HG02759 (cell line): ENCODE measurements at regions not wholly inside any gene's neighbourhood (a gene's known extent, or its start where the extent isn't known, plus 50 kb on each side); places are given as distances from the start of the nearest gene placed in this dataset.
A peak's percentile ranks its signal among the peaks of the same experiment; 100 is the strongest.

Experiments used
- ATAC-seq: cut with Tn5 transposase; IDR thresholded peaks from one replicate; pipeline ENCODE4 v1.9.1; 2021; ENCODE audit warnings: mild to moderate bottlenecking, moderate library complexity; ENCODE audit not compliant: unreplicated experiment

DNA sequence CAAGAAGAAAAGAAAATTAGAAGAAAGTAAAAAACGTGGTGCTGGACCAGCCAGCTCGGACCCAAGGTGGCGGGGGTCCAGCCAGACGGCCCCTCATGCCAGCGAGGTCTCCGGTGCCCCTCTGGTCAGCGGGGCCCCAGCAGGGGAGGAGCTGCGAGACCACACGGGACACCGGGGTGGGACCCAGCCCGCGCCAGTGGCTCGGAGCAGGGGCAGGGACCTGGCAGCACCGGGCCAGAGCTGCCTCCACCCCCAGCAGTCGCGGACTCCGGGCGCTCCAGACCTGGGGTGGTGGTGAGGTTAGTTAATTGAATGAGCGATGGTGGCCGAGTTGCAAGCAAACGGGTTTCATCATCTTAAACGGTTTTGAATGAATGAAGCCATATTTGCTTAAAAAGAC lies 289.9 kb upstream of the MC4R start:
- ATAC-seq = no peak

DNA sequence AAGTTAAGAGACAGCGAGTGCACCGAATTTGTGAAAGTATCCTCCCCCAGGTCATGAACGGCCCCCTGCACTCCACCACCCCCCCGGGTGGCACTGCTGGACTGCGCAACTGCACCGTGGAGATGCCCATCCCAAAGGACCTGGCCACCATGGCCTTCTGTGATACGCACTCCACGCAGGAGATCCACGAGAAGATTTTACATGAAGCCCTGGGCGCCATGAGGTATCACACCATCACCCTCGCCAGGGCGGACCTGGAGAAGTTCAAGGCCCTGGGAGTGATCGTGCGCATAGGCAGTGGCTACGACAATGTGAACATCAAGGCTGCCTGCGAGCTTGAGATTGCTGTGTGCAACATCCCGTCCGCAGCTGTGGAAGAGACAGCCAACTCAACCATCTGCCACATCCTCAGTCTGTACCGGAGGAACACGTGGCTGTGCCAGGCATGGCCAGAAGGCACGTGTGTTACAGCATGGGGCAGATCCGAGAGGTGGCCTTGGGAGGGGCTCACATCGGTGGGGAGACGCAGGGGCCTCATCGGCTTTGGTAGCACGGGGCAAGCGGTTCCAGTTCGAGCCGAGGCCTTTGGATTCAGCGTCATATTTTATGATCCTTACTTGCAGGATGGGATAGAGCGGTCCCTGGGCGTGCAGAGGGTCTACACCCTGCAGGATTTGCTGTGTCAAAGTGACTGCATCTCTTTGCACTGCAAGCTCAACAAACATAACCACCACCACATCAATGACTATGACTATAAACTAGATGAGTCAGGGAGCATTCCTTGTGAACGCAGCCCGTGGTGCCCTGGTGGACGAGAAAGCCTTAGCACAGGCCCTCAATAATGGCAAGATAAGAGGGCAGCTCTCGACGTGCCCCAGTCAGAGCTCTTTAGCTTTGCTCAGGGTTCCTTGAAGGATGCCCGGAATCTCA lies 290.8 kb upstream of the MC4R start:
- ATAC-seq = no peak

DNA sequence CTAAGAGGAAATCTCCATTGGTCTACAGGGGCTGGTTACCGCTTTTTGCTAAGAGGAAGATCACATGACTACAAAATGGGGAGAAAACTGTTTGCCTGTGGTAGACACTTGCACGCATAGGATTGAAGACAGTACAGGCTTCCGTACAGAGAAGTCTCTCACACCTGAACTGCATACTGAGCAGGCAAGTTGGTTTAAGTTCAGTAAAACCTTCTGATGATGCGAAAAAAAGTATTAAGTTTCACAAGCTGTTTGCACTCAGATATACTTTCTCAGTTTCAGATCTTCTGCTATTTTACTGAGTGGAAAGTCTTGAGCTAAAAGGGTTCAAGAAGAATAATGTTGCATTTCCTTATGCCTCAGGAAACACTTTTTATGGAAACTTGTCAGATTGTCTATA lies 292.2 kb upstream of the MC4R start:
- ATAC-seq = peak; percentile 57

DNA sequence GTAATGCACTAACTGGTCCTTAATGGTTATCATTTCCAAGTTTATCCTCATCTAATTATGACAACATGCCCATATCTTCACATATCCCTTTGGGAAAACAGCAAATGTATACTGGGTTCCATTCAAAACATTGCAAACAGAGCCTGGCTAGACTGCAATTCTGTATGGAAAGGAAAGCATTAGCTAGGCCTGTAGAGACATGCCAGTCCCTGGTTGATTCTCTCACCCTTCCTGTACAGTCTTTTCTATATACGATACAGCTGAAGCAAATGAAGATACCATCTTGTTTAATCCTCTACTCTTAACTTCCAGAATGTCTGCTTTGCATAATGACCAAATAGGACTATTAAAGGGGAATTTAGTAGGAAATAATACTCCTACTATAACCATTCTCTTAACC lies 294.4 kb upstream of the MC4R start:
- ATAC-seq = no peak

DNA sequence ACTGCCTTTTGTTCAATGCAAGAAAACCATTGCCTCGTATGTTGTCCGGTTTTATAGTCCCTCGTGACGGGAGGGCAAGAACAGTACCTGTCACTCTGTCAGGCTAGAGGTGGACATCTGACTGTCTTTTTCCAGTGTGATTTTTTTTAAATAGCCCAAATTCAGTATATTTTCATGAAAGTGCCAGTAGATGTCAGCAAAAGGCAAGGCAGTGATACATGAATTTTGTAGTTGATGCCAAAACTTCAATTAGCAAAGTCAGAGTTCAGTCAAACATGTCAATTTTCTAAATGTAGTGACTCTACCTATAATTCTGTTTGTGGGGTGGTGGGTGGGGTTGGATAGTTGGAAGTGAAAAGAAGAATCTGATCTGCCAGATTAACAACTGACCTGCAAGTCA lies 296.0 kb upstream of the MC4R start:
- ATAC-seq = no peak

DNA sequence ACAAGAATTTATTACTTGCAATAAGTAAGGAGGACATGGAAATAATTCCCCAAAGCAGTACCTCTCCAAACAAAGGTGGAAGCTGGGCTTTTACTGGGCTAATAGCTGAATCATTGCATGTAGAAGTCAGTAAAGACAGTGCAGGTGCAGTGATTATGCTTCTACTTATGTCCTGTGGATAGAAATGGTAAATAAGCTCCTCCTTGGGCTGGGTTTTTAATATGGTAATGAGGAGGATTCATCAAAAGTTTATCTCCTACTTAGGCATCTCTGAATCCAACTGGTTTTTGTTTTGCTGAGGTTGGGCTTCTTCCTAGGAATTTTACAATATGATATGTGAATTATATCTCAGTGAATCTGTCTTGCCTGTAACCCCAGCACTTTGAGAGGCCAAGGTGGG lies 297.4 kb upstream of the MC4R start:
- no peak for ATAC-seq

DNA sequence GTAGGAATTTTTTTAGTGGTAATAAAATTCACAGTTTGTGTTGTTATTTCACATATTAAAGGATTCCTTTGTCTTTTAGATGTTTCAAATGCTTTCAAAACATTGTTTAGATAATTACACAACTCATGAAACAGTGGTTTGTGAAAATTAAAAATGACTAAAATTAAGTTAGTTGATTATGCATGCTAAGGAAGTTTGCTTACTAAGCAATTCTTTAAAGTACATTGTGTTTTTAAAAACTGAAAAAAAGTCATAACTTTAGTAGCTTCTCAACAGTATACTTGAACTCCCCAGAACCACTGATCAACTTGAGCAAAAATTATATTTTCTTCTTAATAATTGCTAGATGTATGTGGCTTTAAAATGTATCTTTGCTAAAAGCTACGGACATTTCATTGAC lies 298.4 kb upstream of the MC4R start:
- no peak for ATAC-seq

DNA sequence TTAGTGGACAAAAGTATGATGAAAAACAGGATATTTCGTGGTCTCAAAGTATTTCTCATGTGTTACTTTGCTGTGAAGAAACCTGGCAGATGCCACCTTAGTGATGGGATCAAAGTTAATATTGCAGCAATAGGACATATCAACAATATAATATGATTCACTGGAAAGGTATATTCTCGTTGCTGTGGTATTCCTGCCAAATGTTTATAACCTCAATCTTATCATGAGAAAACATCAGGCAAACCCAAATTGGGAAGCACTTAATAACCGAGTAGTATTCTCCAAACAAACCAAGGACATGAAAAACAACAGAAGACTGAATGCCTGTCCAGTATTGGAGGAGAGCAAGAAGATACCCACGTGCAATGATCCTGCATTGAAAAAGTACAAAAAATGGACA lies 302.6 kb upstream of the MC4R start:
- ATAC-seq = no peak

DNA sequence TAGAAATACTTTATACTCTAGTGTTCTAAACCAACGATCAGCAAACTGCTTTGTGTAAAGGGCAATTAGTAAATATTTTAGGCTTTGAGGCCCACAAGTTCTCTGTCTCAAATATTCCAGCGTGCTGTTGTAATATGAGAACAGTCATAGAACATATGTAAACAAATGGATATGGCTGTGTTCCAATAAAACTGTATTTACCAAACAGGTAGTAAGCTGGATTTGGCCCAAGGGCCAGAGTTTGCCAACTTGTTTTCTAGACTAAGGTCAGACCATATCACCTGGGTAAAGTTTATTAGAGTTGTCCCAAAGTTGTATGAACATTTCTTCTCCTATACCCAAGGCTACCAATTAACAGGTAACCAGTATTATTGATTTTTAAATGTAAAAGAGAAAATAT lies 303.2 kb upstream of the MC4R start:
- no peak for ATAC-seq

DNA sequence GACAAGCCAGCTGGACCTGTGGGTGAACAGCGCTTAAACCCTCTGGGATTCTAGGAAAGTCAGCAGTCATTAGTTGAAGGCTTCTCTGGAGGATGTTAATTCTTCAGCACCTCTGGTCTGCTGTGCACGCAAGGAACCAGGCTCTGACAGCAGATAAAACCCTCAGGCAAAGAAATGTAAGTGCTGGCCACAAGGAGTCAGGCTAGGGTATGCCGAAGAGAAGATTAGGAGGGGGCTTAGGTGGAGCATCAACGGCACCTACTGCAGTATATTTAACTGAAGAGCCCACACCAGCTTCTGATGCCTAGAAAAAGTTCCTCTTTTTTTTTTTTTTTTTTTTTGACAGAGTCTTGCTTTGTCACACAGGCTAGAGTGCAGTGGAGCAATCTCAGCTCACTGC lies 304.2 kb upstream of the MC4R start:
- ATAC-seq = no peak

DNA sequence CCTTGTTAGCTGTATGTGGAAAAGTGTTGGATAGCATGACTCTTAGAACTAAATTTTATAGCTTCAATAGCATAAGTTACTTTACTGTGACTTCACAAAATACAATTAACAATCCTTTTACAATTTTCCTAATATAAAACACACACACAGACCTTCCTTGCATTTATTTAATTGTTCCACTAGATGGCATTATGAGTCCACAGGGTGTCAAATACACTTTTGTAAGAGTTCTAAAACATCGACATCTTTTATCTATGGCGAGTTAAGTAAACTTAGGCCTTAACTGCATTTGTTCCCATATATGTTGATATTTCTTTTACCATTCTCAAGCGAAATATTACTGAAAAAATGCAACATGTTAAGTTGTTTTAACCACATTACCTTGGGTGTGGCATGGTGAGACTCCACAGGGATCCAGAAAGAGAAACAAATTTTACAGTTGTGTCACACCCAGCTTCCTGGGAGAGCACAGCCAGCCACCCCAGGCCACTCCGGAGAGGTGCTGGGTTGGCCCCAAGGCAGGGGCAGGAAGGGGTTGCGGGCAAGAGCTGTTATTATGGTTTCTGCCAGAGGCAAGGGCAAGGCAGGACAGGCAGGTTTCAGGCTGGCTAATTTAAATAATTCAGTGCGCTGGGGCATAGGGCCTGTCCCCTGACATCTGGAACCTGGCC lies 312.4 kb upstream of the MC4R start:
- no peak for ATAC-seq

DNA sequence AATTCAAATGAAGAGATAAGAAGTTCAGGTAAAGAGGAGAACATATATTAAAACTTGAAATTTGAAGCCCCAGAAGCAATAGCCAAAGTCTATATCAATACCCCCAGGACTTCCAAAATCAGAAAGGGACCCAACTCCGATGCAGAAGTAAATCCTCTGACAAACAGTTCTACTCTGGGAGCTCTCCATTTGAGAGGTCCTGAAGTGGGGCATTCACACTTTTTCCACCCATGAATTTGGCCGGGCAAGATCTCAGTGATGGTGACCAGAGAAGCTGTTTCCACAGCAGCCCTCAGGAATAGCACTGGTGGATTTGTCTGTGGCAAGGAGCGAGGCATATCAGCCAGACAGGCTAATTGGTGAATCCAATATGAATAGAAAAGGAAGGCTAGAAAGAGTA lies 313.6 kb upstream of the MC4R start:
- ATAC-seq = no peak

DNA sequence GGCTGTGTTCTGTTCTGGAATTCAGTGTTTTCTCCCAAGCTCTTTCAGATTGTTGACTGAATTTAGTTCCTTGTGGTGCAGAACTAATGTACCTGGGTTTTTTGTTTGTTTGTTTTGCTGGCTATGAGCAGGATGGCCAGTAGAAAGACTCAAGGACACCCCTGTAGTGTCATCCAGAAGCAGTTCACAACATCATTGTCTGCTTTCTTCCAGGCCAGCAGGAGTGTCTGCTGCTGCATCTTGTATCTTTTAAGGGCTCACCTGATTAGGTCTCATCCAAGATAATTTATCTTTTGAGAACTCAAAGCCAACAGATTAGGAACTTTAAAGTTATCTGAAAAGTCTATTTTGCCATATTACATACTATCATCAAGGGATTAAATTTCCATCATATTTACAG lies 318.5 kb upstream of the MC4R start:
- no peak for ATAC-seq

DNA sequence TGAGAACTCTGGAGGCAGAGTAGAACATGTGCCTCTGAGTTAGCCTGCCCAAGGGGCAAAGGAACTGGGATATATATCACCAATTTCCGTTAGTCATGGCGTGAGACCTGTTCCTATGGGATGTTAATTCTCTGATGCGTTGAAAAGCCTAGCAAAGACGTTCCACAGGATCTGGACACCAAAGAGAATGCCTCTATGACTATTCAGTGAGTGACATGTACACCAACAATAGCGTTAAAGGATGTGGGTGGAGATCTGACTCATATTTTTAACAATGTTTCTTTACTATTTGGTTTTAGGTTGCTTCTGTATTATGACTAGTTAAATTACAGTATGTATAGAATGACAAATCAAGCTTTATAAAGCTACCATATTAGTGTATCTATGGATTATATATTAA lies 320.9 kb upstream of the MC4R start:
- ATAC-seq = no peak

DNA sequence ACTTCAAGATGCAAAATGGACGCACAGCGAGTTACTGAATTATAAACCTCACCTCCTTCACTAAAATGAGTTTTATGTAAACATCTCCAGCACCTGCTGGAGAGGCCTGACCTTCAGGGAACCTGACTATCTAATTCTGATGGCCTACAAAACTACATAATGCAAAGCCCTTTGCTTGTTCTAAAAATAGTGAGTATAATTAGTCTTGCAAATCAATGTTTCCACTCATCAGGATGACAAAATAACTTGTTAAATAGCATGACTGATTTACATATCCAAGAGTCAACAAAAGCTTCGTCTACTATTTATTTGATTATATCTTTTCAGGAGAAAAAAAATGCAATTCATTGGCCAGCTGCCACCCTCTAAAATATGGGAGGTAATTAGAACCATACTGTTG lies 326.3 kb upstream of the MC4R start:
- no peak for ATAC-seq

DNA sequence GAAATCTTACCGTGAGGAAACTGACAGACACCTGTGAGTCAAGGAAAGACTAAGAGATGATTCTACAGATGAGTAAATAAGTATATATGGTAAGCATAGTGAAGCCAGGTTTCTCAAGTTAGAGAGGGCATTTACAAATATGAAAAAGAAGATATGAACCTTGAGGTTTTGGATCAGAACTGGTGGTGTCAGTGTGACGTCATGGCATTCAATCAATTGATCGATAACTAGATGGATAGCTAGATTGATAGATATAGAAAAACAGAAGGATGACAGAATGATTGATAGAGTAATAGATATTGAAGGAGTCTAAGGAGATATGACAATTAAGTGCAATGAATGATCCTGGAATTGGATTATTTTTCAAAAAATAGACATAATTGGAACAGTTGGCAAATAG lies 350.2 kb upstream of the MC4R start:
- ATAC-seq = no peak

DNA sequence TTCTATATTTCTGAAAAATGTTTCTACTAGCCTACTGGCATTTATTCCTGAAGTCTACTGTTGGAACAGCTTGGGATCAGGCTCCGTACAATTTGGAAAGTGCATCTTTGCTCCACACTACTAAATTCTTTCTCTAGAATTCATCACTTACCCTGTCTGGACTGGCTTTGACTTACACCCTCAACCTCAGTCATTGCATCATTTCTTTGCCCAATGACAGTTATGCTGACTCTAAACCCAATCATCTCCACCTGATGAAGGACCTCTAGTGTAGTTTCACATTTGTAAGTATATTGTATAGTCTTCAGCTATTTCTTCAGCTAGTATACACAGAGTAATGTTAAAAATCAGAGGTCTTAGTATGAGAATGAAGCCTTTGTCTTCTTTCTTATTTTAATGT lies 359.6 kb upstream of the MC4R start:
- no peak for ATAC-seq

DNA sequence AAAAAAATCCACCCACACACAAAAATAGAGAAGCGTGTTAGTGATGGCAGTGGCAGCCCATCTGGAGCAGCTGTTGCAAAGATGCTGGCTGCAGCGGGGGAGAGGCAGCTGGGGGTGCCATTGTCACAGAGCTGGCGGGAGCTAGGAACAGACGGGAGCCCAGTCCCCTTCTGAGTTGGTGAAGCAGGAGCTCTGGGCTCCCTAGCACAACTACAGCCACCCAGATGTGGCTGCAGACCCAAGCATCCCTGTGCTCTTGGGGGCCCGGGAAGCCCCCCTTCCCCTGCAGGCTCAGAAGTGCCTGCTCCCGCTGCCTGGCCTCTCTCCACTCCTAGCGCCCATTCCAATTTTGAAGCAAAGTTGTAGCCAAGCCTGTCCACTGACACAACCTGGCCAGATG lies 366.6 kb upstream of the MC4R start:
- no peak for ATAC-seq

DNA sequence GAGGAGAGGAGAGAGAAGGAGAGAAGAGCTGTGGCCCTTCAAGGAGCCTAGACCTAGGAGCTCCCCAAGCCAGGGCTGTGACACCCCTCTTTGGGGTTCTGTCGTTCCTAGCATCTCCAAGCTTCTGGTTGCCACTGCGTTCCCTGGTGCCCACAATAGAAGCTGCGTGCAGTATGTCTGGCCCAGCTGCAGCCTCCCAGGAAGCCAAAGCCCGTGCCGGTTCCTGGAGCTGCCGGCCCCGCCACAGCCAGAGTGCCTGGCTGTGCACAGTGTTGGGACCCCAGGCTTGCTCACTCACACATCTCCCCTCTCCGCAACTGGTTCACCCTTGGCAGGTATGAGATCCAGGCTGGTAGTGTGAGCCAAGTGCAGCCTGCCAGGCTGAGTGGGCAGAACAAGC lies 367.7 kb upstream of the MC4R start:
- no peak for ATAC-seq

DNA sequence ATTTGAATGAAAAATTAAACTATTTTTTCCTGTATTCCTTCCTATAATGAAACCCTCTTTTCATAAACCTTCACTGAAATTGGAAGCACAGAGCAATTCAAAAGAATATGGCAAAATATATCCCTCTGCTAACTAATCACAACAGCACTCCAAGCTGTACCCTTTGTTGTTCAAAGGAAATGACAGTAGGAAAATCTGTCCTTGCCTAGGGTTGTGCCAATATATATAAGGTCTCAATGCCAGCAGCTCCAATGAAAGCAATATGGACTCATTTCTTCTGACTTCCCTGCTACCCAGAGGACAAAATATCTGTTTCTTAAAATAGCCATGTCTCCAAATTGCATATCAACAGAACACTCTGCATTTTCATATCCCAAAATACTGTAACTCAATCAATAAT lies 373.9 kb upstream of the MC4R start:
- ATAC-seq = no peak

DNA sequence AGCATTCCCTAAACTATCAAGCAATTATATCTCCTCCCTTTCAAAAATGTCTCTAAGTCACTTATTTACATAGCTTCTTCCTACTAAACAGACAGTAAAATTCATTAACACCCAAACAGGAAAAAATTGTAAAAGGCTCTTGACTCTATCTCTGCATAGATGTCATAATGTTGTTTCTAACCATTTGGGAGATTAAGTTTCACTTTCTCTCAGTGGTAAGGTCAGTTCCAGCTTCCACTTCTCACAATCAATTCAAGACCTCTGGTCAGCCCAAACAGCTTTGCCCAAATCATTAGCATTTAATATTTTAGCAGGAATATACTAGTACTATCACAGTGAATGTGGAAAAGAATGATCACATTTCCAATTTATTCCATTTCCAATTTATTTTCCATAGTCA lies 374.3 kb upstream of the MC4R start:
- no peak for ATAC-seq

DNA sequence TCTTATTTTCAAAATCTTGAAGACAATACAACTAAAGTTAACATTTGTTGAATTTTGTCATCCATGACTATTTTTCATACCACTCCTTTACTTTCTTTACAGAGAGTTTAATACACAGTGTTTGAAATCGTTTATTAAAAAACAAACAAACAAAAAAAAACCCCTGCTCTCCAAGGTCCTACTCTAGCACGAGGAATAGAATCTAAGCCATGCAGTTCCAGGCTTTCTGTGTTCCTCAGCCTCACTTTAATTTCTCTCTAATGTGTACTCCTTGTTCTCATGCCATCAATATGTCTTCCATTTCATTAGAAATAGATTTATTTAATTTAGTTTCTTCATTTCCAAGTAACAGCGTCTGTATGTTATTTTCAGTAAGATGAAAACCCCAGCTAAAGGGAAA lies 381.2 kb upstream of the MC4R start:
- ATAC-seq = no peak
